GM19395 (cell line): ENCODE measurements at regions not wholly inside any gene's neighbourhood (a gene's known extent, or its start where the extent isn't known, plus 50 kb on each side); places are given as distances from the start of the nearest gene placed in this dataset.
A peak's percentile ranks its signal among the peaks of the same experiment; 100 is the strongest.

ENCODE experiments used
- ATAC-seq: cut with Tn5 transposase; IDR thresholded peaks from one replicate; pipeline ENCODE4 v1.9.1; 2021; ENCODE audit warnings: mild to moderate bottlenecking, moderate library complexity; ENCODE audit not compliant: unreplicated experiment

DNA sequence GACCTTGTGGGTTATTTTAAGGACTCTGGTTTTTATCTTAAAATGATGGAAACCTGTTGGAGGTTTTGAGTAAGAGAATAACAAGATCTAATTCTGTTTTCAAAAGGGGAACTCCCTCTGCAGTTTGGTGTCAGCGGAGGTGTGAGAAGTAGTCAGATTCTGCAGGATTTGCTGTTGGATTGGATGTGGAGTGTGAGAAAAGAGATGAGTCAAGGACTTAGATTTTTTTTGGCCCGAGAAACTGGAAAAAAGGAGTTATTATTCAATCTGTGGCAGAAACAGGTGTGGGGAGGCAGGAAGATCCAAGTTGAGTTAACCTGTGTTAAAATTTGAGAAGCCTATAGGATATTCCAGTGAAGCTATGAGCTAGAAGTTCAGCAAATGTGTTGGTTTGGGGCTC is 337.2 kb upstream of the FANCL start:
- ATAC-seq, result no peak

DNA sequence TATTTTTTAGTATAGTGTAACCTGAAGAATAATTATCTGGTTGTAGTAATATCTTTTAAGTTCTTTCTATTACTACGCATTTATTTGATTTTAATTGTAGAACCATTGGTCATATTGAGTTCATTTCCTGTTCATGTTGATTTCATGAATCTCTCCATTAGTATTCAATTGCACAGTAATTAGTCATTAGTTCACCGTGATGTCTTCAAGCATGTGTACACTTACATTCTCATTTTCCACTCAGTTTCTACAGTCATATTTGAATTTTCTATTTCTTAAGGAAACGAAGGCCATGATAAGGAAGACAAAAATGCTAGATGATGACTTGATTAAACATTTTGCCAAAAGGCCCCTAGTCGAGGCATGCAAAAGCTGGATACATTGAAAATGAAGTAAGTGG is 333.7 kb upstream of the FANCL start:
- ATAC-seq, result no peak

DNA sequence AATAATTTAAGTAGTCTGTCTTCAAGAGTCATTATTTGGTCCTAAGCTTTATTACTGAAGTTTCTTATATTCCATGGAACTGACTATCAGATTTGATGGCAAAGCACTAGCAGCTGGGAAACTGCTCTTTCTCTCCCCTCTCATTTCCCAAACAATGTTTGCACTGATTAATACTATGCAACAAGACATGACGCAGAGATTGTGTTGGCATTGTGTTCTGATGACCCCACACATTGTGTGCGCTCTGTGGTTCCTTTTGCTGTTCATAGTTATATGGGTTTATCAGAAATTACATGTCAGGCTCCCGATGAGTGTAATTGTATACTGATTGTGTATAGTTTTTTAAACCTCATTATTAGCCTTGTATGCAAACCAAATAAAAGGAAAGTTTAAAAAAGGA is 331.6 kb upstream of the FANCL start:
- no peak for ATAC-seq

DNA sequence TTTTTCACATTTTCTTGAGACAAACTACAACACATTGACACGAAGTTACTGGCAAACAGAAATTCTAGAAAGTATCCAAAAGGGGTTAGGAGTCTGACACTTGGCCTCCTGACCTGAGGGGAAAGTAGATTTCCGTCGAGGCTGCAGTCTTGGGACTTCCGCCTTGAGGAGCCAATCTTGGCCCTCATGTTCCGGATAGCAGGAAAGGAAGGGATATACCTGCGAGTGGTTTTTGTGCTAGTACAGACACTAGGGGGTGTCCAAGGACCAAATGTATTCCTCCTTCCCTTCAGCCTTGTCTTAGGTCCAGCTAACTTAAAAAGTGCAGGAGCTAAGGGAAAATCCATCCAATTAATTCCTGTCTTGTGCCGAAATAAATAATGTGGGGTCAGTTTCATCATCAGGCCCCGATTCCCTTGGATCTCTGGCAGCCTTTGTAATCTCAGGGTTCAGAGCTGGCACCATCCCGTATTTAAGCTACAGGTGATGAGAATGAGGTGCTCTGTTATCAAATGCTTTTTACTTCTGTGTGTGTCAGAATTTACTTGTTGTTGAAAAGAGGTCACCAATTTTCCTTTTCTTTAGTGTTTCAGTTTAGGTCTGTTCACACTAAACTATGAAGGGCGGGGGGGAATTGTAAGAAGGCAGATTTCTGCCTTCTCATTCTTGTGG is 330.2 kb upstream of the FANCL start:
- peak; percentile 91 for ATAC-seq

DNA sequence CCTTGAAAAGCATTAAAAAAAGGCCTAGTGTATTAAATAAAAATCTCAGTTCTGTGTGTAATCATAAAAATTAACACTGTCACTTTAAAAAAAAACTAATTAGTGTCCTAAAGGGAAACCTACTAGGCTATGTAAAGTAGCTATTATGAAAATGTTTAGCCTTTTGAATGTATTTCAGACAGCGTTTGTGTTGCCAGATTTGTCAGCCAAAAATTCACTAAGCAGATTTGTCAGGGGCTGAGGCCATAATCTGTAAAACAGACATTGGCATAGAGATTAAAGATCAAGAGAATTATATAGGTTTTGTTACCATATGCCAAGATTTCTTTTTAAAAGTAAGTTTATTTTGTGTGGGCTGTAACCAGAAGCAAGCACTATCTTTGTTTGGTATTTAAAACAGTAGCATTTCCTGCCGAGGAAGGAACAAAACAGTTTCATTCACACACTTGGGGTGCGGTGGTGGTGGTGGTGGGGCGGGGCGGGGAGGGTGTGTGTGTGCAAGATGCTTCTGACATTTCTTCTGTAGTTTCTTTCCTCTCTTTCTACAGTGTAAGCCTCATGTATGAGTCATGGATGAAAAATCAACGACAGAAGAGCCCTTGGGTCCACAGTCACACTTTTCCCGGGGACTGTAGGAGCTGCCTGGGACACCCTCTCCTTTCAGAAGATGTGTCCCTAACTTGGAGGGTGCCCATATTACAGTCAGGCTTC is 328.5 kb upstream of the FANCL start:
- ATAC-seq, result no peak

DNA sequence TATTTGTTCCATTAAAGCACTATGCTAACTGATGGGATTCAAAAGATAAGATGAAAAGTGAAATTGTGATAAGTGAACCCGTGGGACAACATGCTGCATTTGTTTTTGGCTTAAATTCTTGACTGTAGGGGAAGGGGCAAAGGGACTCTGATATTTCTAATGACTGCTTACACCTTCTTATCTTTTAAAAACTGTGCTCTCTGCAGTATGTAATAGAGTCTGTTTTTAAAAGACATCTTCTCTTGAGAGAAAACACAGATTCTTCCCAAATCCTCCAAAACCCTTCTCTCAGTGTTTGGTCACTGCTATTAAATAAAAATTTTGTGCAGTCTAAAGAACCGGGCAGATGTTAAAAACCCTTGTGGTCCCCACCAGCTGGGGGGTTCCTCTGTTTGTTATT is 327.8 kb upstream of the FANCL start:
- ATAC-seq, result no peak

DNA sequence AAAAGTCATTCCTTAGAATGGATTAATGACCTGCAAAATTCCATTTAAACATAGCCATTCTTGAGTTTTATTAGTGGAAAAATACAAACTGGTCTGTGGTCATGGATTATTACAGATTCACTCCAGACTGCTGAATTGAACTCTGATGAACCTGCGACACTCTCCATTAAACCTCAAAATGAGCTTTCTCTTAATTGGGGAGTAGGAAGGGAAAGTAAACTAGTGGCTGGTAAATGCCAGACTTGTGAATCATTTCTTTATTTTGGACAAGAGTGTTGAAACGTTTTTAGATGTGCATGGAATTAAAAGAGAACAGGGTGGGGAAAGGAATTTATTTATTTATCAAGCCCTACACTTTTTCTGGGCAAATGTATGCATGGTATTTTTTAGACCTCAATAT is 321.2 kb upstream of the FANCL start:
- ATAC-seq, result no peak

DNA sequence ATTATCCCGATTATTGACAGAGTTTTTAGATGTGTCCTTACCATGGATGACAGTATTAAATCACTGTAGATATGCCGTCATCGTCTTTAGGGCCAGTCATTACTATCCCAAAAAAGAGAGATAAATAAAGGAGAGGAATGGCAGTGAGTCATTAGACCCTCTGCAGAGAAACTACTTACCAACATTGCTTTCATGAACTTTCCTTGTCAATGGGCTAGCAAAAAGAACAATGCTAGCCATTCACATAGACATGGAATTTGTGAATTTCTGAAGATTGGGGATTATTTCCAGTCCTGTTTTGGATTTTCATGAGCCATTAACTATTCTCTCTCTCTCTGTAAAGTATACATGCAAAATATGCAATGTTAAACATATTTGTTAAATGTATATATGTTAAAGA is 319.4 kb upstream of the FANCL start:
- no peak for ATAC-seq

DNA sequence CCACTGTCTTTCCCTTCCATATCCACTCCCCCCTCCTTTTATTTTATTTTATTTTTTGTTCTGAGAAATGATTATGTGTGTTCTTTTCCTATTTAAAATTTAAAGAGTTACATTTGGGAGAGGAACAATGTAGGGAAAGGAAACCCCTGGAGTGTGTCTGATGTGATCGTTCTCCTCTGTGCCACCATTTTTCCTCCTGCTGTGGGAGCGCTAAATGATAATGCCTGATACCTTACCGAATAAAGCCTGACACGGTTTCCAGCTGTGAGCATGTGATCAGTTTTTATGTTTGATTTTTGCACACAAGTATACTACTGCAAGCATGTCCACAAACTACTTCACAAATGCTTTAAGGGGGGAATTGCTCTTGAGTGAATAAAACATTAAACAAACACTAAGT is 317.8 kb upstream of the FANCL start:
- ATAC-seq, result no peak

DNA sequence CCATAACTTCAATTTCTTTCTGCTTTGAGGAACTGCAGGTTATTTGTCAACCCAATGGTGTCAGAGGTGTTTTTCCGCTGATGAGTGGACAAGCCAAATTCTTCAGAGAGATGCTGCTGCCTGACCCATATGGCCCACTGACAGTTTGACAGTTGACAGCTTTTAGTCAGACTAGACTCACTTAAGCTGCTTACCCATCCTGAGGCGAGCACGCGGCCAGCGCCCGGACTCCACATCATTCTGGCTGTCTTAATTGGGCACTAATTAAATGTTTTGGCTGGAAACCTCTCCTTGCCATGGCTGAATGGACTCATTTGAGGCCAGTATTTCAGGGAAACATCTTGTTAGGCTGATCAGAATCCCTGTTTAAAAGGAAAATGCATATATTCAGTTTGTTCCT is 316.1 kb upstream of the FANCL start:
- ATAC-seq, result no peak

DNA sequence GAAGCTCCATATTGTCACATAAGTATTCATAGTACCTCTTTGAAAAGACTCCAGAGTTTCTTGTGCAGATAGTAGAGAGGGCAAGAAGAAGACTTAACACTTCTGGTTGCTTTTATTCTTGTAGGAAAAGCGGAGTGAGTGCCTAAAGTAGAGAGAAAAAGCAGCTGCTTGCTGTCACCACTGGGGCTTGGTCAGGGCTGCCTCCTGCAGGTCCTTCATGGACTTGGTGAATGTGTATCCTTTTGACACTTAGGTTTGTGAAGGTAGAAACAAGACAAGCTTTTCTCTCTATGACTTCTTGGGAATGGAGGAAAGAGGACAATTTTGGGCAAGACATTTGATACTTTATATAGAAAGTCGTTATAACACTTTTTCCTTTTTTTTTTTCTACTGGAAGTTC is 312.8 kb upstream of the FANCL start:
- ATAC-seq, result peak; percentile 58

DNA sequence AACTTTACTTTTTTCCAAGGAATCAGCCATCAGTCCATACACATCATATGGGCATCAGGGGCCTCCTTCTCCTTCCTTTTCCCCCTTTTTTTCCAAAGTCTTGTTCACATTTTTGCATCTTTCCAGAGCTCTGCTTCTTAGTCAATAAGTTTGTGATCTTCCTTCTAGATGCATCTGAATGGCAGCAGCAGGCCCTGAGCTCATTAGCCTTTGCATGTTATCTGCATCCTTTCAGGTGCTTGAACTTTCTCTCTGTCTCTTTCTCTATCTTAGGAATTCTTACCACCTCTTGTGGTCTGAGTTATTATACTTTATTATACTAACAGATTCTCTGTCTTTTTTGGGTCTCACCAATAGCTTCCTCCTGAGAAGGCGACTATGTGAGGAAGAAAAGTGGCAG is 312.4 kb upstream of the FANCL start:
- peak; percentile 16 for ATAC-seq

DNA sequence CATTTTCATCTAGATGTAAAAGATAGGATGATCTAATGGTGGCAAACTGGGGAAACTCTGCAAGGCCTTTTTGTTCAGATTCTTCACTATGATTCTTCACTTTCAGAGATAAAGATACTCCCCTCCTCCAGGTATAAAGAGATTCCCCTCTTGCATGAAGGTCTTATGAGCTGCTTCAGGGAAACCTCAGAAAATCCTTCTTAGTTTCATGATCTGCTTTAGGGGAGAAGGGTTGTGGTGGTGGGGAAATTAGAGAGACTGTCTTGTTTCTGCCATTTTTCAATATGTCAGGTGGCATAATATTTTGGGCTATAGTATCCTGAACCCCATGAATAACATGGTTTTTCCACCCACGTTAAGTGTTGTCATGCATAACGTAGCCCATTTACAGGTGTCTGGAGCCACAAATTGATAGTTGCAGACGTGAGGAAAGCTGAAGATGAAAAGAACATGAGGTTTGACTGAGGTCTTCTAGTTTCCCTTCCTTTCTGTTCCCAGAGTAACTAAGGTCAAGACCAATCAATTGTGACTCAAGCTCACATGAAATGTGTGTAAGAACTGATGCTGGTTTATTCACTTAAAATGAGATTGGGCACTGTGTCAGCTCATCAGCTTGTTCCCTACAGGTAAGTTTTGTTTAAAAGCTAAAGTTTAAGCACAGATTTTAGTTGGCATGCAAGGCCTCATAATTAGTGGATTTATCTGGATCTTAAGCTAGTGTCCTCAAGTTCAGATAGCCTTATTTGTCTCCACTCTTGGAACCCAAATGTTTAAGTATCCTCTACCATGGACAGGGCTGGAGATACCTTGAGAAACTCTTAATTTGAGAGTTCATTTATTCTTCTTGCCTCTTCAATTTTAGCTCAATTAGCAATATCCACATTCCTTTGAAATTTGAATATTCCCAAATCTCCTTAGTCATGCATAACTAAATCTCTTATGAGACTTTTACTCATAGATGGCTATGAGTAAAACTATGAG is 304.5 kb upstream of the FANCL start:
- peak; percentile 48 for ATAC-seq

DNA sequence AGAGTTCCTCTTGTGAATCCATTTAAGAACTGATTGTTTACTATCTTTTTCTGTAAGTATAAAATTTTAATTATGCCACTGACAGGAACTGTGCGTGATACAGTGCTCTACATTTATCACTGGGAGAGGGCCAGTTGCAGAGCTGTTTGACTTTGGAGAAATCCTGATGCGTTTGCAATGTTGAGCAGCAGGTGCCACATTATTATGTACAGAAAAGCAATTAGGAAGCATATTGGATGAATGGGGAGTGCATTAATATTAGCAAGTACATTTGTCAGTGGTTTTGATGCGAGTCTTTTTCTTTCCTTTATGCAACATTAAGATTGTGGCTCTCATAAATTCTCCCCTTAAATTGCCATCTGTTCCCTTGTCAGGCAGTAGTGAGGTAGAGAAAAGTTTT is 302.3 kb upstream of the FANCL start:
- no peak for ATAC-seq

DNA sequence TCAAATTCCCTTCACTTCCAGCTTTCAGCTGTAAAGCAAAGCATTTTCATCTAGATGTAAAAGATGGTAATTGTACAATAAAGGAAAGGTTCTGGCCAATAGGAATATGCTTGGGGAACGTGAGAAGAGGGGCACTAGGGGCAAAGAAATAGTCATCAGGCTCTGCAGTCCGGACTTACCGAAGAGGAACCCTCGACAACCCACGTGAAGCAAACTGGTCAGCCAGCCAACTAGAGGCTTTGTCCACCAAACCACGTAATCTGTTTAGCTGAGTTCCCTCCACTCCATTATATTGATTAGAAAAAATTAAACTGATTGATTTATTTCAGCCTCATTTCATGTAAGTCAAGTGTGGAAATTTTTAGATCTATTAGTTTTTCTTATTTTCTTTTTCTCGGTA is 300.4 kb upstream of the FANCL start:
- no peak for ATAC-seq

DNA sequence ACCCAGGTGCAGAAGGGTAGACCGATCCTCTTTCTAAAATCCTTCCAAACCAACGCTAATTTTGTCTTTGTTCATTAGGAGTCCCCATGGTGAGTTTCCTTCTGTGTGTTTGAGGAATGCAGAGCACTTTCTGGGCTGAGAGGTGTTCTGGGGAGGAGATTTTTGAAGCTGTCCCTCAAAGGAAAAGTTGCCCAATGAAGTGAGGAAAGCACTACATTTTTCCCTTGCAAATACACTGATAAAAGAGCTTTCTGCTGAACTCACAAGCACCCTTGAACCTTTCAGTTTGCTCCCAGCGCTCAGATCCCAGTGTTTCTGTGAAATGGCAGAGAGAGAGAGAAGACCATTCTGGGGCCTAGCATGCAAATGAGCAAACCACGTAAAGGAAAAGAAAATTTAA is 299.6 kb upstream of the FANCL start:
- no peak for ATAC-seq

DNA sequence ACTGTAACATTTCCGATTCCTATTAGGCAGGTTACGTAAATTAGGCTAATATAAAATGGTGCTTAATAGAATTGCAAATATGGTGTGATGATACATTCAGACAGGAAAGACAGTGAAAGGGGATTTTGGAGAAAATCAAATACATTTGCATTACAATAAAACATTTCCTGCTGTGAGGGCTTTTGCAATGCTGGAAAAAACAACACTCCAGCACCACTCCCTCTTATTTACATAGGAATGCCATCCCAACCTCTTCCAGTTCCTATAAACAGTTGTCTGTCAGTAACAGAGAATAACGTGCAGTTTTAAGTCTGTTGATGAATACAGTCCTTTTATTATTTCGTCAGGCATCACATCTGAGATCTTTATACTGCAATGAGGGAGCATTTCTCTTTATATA is 298.8 kb upstream of the FANCL start:
- ATAC-seq, result no peak

DNA sequence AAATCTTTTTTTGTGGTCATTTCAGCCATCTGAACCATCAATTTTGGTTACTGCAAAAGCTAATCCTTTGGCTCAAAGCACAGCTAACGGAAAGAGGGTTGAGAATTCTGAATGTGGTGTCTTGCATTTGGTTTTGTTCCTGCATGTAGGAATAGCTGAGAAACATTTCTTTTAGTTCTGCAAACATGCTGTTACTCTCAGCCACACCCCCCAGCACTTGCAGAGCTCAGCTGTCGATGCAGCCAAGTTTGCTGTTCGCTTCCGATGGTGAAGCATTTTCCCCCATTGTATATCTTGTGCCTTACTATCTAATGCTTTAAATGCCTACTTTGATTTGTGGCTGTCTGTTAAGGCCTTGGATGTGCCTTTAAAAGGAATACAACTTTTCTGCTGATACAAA is 294.9 kb upstream of the FANCL start:
- no peak for ATAC-seq

DNA sequence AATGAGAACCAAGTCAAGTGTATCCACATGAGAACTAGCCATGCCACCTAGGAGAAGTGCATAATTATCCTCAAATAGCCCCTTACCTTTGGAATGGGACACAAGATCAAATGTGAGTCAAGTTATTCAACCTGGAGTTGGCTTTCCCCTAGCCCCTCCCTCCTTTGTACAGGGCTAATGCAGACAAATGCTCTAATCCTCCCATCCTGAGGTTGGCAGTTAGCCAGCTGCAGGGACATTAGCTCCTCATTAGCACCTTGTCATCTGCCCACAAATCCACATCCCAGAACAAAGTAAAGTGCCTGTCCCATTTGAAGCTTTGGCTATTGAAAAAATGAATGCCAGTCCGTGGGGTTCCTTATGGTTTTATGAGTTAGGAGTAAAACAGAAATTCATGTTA is 294.1 kb upstream of the FANCL start:
- no peak for ATAC-seq

DNA sequence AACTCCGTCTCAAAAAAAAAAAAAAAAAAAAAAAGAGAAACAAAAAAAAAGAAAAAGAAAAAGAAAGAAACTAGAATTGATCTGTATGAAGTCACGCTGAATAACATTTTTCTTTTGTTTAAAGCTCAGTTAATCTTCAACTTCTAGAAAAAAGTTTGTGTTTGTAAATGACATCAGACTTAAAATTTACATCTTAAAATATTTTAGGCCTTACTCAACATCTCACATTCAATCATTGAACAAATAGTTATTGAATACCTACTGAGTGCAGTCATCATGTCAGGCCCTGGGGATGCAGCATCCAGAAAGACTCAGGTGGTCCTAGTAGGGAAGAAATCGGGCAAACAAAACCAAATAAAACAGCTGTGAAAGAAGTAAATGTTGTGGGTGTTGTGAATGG is 292.3 kb upstream of the FANCL start:
- no peak for ATAC-seq

DNA sequence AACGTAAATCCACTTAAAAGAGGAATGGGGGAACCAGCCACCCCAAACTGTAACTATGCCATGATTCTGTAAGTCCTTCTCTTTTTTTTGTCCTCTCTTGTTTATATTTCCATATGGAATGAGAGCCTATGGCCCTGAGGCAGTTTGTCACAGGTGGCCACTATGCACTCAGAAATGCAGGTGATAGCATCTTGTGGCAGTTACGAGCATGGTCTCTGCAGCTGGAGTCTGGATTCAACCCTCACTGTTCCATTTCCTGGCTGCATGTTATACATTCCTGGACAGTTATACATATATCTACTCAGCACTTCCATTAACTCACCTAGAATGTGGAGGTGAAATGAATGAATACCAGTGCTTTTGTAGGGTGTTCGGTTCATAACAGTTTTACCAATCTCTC is 291.5 kb upstream of the FANCL start:
- no peak for ATAC-seq

DNA sequence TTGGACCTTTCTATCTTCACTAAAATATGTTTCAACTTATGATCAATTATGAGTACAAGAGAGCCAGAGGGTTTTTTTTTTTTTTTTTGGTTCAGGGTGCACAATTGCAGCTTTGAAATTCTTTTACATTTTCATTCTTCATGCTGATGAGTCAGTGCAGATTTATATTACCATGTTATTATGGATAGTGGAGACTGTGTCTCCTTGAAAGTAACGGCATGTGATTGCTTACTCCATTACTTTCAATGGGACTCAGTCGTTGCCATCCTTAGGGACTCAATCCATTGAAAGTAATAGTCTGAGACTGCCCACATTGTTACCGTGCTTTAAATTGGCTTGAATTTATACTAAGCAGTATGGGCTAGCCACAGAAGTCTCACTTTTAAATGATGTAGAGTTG is 286.5 kb upstream of the FANCL start:
- ATAC-seq, result no peak
